HG03196 (cell line): ENCODE measurements at regions not wholly inside any gene's neighbourhood (a gene's known extent, or its start where the extent isn't known, plus 50 kb on each side); places are given as distances from the start of the nearest gene placed in this dataset.

Experiments used
- ATAC-seq: cut with Tn5 transposase; IDR thresholded peaks from one replicate; pipeline ENCODE4 v1.9.1; 2021; ENCODE audit not compliant: unreplicated experiment

DNA sequence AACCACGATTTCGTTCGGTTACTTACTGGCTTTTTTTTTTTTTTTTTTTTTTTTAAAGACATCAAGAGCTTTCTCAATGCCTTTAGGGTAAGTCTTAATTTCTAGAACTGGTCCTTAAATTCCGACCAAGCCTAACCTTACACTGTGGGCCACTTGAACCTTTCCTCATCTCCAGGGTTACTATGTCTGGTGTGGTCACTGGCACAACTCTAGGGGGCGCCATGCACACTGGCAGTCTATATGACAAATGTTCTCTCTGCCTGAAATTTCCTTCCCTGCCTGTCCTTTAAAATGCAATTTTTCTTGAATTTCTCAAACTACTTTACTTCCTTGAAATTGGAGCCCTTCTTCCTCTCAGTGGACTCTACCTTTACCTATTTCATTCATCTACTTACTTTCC, 227.4 kb downstream of the KLF5 start:
- no peak for ATAC-seq

DNA sequence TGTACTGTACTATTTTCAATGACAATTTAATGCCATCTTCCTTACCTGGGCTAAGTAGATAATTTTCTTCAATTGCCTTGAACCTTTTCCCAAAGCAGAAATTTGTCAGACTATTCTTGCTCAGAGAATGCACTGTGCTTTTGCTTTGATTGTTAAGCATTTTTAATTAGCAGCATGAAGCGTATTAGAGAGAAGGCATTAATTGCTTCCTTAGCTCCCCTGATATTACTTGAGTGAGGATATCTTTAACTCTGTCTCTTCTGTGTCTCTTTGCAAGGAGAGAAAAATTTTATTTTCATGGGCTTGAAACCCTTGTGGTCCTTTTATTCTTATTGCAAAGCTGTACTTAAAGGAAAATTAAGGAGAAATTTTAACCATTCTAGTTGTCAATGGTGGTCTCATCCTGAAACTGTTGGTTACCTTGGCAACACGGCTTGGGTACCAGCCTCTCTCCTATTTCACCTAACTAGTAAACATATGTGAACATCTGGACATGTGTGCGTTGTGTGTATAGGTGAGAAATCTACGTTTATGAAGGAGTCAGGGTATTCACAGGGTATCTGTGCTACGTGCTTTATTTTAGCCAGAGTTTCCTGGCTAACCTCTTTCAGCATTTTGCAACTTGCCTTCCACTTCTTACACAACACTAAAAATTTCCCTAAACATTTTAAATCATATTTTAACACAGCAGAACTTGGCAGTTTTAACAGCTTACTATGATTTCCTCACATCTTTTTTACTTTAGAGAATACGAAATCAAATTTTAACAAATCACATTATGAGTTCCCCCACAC, 225.5 kb downstream of the KLF5 start:
- no peak for ATAC-seq

DNA sequence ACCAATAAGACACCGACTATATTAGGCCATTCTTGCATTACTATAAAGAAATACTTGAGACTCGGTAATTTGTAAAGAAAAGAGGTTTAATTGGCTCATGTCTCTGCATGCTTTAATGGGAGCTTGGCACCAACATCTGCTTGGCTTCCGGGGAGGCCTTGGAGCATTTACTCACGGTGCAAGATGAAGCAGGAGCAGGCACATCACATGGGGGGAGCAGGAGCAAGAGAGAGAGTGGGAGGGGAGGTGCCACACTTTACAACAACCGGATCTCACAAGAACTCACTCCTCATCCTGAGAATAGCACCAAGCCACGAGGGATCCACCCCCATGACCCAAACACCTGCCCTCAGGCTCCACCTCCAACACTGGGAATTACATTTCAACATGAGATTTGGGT, 224.8 kb downstream of the KLF5 start:
- no peak for ATAC-seq

DNA sequence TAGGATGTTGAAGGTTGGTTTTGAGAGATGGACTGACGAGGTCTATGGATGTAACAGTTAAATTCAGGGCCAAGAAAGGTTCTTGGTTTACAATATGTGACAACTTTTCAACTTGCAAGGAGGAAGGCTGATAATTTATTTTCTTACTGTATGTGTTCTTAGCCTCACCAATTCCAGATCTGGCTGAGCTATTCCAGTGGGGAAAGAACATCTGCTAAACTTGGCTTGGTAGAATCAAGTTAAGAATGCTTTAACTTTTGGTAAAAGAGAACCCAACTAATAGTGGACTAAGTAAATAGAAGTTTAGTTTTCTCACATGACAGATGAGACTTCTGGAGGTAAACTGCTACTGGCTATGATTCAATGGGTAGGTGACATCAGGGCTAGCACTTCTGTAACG, 222.9 kb downstream of the KLF5 start:
- no peak for ATAC-seq

DNA sequence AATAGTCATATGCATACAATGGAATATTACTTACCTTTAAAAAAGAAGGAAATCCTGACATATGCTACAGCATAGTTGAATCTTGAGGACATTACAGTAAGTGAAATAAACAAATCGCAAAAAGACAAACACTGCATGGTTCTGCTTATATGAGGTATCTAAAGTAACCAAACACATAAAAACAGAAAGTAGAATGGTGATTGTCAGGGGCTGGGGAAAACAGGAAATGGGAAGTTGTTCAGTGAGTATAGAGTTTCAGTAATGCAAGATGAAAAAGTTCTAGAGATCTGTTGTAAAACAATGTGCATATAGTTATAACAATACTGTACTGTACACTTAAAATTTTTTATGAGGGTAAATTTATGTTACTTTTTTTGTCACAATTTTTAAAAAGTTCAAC, 219.4 kb downstream of the KLF5 start:
- ATAC-seq: peak; percentile 58

DNA sequence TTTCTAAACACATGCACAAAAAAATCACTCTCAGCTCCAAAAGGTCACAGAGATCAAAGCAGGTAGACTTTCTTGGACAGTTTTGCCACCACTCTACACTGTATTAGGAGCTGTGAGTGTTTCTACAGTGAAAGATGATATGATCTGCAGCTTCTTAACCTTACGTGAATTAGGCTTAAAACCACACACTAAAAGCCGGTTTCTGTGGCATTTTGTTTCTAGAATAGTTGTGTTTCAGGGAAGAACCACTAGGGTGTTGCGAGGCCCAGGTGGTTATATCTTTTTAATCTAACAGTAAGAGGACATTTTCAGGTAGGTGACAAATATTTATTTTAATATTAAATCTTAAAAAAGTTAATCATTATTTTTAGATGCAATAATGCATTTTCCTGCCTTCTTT, 216.4 kb downstream of the KLF5 start:
- ATAC-seq: no peak

DNA sequence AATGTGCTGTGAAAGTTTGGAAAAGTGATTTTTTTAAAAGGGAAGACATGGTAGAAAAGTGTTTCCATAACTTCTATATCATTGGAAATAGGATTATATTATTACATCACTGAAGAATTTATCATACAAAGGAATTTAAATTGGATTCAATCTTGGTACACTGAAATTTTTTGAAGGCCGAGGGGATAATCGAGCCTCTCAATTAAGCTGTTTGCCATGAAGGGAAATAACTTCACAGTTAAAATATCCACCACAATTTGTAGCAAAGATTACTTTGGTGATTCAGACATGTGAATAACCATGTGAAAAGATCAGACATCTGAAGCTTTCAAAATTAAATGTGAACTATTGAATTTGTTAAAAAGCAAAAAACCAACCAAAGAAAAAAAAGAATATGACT, 215.3 kb downstream of the KLF5 start:
- ATAC-seq: no peak

DNA sequence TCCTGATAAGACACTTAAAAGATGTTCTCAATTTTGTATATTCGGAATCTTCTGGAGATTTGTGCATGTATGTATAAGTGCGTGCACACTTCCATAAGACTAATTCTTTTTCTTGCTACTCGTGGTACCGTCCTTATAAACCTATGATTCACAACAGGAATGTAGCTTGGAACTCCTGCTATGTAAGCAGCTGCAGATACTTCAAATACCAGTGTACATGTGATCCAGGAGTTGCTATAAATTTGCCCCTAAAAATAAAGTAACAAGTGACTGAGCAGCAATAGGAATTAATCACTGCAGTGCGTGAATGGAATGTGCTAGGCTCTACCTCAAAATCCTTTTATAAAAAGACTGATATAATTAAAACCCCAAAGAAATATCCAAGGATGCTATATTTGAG, 214.9 kb downstream of the KLF5 start:
- ATAC-seq: no peak

DNA sequence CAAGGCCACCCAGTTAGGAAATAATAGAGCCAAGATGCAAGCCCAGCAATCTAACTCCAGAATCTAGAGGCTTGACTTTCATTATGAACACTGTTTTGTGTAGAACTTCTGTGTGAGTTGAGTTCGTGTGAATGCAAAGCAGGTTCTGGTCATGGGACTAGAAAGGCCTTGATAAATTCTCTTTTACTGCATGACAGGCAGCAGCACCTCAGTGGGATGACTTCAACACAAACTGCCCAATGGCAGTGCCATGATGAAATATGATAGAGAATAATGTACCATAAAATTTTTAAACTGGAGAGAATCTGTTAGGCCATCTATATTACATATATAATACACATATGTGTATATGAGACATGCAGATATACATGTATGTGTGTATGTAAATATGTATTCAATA, 214.5 kb downstream of the KLF5 start:
- ATAC-seq: no peak

DNA sequence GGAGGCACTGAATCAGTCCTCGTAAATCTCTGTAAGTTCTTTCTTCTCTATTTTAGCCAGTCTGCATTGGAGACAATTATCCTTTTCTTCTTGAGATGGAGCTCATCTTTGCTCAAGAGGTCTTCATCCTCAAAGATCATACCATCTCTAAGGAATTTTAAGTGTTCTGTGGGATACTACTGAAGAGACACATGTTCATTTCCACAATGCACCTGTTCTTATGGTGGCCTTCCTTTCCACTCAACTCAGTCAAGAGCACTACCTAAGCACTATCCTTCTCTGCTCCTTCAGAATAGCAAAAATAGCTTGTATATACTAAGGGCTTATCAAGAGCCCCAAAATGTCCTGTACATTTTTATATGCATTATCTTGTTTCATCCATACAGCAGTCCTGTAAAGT, 214.0 kb downstream of the KLF5 start:
- ATAC-seq: no peak

DNA sequence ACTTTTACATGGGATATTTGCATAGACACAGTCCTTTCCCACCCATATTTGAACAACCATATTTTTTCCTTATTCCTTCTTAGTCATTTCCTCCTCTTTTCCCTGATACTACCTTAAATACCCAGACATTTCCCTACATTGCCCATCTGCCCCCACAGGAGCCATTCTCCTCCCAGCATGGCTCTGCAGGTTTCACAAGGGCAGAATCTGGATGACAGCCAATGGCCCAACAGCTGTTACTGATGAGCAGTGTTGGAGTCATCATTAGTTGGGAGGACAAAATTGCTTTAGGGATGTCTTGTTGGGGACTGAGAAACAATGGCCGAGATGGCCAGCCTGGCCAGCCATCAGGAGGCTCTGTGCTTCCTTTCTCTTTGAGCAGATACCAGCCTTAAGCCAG, 209.5 kb downstream of the KLF5 start:
- ATAC-seq: no peak

DNA sequence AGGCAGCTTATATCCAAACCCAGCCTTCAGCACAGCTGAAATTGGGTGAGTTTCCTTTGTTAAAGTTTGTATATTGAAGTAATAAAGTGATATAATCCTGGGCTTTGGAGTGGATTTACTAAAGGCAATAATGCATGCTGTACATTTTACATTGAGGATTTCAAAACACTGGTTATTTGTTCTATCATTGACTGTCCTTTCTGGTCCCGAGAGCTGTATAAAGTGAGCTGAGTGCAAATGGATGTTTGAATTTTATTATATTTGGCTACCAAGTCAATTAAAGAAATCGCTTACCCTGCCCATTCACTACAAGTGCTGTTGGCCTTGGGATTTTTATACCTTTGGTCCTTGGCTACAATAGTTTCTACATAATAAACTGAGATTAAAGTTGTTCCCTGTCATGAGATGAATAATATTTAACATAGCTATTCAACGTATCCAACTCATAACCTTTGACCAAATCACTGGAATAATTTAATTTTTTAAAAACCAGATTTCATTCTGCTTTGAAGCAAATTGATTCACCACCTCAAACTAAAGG, 207.9 kb downstream of the KLF5 start:
- no peak for ATAC-seq

DNA sequence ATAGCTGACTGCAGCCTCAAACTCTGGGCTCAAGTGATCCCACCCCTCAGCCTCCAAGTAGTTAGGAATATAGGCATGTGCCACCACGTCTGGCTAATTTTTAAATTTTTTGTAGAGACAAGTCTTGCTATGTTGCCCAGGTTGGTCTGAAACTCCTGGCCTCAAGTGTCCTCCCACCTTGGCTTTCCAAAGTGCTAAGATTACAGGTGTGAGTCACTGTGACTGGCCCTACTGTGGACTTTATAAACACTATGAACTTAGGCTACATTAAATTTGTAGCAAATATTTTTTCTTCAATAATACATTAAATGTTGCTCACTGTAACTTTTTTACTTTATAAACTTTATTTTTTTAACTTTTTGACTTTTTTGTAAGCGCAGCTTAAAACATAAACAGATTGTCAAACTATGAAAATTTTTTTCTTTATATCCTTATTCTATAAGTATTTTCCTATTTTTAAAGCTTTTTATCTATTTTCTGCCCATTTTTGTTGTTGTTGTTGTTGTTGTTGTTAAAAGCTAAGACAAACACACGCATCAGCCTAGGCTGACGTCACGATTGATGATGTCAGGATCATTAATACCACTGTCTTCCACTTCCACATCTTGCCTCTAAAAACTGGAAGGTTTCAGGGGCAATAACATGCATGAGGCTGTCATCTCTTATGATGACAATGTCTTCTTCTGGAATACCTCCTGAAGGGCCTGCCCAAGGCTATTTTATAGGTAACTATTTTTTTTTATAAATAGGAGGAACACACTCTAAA, 204.2 kb downstream of the KLF5 start:
- ATAC-seq: no peak

DNA sequence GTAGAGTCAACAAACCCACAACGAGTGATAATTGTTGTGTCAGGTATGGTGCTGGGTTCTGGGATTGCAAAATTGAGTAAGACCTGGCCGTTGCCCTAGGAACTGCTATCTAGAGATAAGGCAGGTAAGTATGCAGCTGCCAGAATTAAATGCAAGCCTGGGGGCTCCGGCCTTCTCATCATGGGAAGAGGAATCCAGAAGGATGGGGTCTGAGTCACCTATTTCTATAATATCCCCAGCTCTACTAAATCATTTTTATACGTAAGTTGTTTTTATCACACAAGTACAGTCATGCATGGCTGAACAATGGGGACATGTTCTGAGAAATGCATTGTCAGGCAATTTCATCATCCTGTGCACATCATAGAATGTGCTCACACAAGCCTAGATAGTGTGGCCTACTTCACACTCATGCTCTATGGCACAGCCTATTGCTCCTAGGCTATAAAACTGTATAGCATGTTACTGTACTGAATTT, 203.0 kb downstream of the KLF5 start:
- ATAC-seq: no peak

DNA sequence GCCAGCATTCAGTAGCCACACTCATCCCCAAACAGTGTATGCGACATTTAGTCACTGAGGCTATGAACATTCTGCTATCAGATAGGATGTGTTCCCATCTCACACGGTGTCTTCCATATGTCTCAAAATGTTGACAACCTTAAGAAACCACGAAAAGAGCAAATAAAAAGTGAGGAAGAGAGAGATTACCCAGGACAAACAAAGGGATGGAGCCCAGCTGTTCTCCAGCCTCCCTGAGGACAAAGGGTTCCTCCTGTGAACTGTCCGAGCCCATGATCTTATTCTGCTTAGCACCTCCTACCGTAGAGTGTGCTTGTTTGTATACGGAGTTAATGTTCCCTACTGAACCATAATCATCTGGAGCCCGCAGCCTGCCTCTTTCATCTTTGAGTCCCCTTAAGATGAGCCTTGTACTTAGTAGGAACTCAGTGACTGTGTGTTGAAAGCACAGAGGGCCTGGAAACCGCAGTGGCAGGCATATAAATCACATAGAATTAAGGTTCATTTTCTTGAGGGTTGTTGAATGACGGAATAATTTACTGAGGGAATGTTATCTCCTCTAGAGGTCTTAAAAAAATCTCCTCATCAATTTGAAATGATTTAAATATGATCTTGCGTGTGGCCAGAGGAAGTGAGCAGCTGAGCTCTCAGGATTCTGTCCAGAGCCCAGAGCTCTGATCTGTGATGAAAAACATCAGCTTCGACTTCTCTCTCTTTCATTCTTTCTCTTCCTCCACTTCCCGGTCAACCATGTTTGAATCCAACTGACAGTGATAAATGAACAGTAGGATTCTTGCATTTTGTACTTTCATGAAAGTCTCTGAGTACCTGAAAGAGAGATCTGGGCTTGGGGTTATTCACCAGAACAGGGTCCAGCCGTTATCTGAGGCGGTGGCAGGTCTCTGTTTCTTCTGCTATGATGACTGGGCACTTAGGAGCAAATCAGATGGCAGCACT, 200.5 kb downstream of the KLF5 start:
- no peak for ATAC-seq

DNA sequence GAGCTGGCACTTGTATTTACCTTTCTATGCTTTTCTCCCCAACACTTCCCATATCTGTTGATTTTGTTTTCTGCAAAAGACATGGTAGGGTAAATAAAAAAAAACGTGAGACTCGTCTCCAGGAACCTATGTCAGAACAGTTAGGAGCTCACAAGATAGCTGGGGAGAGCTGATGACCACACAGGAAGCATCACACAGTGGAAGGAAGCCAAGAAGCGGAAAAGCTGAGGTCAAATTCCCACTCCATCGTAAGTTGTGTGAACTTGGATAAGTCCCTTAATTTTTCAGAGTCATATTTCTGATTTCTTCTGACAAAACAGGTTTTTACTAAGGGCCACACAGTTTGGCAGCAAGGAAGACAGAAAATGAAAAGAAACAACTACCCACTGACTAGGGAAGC, 199.6 kb downstream of the KLF5 start:
- ATAC-seq: no peak

DNA sequence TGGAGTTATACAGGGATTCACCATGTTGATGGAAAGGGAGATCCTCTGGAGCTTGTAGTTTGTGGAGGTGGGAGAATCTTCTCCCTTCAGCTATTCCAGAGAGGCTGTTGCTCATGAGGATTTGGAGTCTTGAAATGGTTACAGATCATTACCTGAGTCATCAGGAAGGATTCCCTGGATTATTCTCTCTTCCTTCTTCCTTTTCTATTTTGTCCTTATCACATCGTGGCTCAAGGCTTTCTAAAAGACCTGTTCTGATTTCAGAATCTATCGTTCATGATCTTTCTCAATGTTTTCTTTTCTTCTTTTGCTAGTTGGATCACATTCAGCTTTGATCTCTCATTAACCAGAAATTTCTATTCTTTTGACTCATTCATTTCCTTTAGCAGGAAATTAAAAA, 196.0 kb downstream of the KLF5 start:
- ATAC-seq: no peak

DNA sequence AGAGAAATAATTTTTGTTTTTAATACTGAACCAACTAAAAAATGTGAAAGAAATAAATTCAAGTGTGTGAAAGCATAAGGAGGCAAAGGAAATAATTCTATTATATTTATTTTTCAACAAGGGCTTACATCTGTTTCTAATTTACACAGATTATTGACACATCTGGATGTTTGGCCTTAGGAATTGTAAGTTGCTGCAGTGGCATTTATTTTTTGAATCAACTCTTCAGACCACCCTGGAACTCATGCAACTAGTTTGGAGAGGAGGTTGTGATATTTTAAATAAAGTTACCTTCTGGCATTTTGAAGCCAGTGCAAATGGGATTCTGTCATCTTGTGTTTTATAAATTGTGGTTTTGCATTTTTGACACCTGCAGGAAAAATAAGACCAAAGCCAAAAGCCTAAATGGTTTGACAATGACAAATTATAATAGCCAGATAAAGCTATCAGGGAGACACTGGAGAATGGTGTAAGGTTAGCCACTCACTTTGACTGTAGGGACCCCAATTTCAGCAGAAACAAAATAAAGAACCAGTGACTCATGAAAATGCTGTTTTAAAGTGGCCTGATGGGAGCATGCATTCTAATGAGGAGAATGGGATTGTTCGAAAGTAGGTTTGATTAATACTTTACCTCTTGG, 192.9 kb downstream of the KLF5 start:
- ATAC-seq: no peak

DNA sequence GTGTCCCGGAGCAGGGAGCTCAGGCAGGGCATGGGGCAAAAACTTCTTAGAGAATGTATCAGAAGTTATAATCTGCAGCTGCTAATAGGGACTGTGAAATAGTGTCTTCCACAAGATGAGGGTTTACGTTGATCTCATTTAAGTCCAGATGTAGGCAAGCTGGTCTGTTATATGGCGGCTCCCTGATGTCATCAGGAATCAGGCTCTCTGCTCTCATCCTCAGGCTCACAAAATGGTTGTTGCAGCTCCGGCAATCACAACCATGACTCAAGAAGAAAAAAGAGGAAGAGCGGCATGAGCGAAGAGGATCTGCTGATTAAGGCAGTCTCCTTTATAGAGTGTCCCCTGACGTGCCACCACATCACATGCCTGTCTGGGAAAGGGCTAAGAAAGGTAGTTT, 191.3 kb downstream of the KLF5 start:
- ATAC-seq: no peak

DNA sequence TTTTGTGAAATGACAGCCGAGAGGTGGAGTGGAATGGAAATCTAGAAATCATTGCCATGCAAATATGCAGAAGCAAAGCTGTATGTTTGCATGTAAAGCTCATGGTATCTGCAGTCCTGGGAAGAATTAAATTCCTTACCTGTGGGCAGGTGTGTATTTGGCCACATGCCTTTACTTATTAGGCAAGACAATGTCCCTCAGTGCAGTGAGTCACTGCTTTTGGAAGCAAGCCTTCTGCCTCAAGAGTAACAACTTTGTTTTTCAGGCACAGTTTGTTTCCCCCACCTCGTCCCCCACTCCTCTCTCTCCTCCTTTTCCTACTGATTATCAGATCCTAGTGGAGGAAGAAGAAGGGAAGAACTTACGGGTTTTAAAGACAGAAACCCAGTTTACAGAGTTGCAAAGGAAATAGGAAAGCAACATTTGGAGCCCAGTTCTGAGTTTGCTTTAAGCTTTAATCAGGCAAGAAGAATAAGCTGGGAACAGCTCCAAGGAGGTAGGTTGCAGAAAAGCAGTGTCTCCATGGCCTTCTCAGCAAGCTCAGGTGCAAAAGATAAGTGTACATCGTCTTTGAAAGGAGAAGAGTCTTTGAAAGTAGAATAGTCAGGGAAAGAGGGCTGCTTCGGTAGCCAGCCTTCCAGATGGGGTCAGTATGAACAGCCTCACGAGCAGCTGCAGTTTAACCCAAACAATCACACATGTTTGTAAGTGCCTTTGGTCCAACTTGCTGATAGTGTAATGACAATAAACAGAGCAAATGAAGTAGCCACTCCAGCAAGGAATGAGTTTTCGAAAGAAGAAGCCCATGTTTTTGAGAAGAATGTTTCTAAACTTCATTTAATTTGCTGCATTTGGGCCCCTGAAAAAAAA, 190.1 kb downstream of the KLF5 start:
- ATAC-seq: no peak
